AG04450 (cell line): ENCODE measurements at regions not wholly inside any gene's neighbourhood (a gene's known extent, or its start where the extent isn't known, plus 50 kb on each side); places are given as distances from the start of the nearest gene placed in this dataset.

ENCODE experiments used
- CTCF ChIA-PET: fragments of 300-600, 350-600 bp; formaldehyde crosslinking; extraction: SDS; loops from one replicate; lab custom pipeline; 2022; ENCODE audit warnings: antibody characterized with exemption, inconsistent platforms; lab: Charles Lee
- POLR2A ChIA-PET: fragments of 350-600 bp; formaldehyde crosslinking; extraction: SDS; loops from one replicate; lab custom pipeline; 2021; ENCODE audit warnings: antibody characterized with exemption, inconsistent platforms; lab: Yijun Ruan, JAX
- DNase-seq: peaks from one replicate; pipeline ENCODE4 v3.0.0-alpha.2; 2011; ENCODE audit warnings: low read depth, low spot score
- H3K27ac ChIP-seq: one replicate; pipeline ENCODE4 v1.5.1; 2012; ENCODE audit warnings: low read depth, low read length, control low read depth
- H3K27me3 ChIP-seq: one replicate; pipeline ENCODE4 v1.6.0; 2012; ENCODE audit warnings: low read length; ENCODE audit not compliant: control insufficient read depth, insufficient read depth
- H3K4me3 ChIP-seq: 2 replicates; pipeline ENCODE4 v1.5.1; 2011; ENCODE audit warnings: mild to moderate bottlenecking, low read depth, low read length, control low read depth
- H3K9me3 ChIP-seq: 2 replicates; pipeline ENCODE4 v1.5.1; 2012; ENCODE audit warnings: low read length; ENCODE audit not compliant: control insufficient read depth, insufficient read depth
- TF ChIP-seq, protein P1 (sequence below): IDR thresholded peaks from 2 replicates; pipeline ENCODE4 v1.5.1; 2011; ENCODE audit warnings: low read depth, low read length, control low read depth, inconsistent platforms

DNA sequence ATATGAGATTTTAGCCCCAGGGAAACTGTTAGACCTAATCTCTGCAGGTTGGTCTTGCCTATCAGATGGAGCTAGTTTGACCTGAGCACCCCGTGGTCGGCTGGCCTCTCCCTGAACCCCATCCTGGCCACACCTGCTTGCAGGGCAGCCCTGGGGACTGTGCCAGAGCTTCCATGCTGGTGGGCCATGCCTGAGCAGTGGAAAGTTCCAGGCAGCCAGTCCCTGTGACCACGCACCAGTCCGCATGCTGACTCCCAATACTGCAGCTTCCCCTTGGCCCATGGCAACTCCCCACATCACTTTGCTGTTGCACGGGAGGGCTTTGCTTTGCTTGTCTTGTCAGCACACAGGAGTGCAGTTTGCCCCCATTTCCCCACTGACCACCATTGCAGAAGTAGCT lies 427.8 kb upstream of the SEMA3D start:
- CTCF ChIA-PET = interaction anchor here (0.6 kb wide), 1 partner anchor 295 kb away, joined by 3 read pairs; no protein-coding TSS in a partner anchor

DNA sequence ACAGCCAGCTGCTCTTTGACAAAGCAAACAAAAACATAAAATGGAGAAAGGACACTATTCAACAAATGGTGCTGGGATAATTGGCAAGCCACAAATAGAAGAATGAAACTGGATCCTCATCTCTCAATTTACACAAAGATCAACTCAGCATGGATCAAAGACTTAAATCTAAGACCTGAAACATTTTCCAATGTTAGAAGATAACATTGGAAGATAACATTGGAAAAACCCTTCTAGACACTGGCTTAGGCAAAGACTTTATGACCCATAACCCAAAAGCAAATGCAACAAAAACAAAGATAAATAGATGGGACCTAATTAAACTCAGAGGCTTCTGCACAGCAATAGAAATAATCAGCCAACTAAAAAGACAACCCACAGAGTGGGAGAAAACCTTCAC lies 425.7 kb upstream of the SEMA3D start:
- Histone ChIP-seq H3K4me3 (no peak overlapping the region), H3K27ac (no peak overlapping the region), H3K9me3 (peaks cover 3% of the 10 kb centered on the region; the same call in 1 of the 2 replicates), H3K27me3 (no peaks in the 10 kb centered on the region)
- DNase-seq = no peak
- TF ChIP-seq, protein P1, sequence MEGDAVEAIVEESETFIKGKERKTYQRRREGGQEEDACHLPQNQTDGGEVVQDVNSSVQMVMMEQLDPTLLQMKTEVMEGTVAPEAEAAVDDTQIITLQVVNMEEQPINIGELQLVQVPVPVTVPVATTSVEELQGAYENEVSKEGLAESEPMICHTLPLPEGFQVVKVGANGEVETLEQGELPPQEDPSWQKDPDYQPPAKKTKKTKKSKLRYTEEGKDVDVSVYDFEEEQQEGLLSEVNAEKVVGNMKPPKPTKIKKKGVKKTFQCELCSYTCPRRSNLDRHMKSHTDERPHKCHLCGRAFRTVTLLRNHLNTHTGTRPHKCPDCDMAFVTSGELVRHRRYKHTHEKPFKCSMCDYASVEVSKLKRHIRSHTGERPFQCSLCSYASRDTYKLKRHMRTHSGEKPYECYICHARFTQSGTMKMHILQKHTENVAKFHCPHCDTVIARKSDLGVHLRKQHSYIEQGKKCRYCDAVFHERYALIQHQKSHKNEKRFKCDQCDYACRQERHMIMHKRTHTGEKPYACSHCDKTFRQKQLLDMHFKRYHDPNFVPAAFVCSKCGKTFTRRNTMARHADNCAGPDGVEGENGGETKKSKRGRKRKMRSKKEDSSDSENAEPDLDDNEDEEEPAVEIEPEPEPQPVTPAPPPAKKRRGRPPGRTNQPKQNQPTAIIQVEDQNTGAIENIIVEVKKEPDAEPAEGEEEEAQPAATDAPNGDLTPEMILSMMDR = no peak
- ChIA-PET CTCF (interaction anchor here (0.7 kb wide), 1 partner anchor 1536 kb away, joined by 4 read pairs; no protein-coding TSS in a partner anchor), POLR2A (no interaction called here)

More for the DNA sequence above, 427.8 kb upstream of the SEMA3D start:
- DNase-seq = no peak
- Histone ChIP-seq H3K9me3 (peaks cover 3% of the 10 kb centered on the region; the same call in 1 of the 2 replicates), H3K27me3 (no peaks in the 10 kb centered on the region), H3K4me3 (no peak overlapping the region), H3K27ac (no peak overlapping the region)
- TF ChIP-seq, protein P1 = no peak
- POLR2A ChIA-PET = no interaction called here

DNA sequence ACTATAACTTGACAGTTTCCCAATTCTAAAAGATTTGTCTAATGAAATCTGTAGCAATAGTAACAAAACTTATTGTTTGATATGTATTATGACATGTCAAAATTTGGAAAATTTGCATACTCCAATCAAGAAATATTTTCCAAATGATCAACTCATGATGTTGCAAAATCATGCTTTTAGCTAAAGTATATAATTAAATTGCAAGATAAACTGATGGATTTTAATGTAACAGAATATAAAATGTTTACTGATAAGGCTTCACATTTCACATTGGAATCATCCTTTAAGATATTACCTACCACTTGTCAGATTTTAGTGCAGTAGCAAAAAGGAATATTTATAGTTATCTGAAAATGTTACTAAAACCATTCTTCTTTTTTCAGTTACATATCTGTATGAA lies 421.9 kb upstream of the SEMA3D start:
- POLR2A ChIA-PET = no interaction called here
- TF ChIP-seq, protein P1 = no peak

DNA sequence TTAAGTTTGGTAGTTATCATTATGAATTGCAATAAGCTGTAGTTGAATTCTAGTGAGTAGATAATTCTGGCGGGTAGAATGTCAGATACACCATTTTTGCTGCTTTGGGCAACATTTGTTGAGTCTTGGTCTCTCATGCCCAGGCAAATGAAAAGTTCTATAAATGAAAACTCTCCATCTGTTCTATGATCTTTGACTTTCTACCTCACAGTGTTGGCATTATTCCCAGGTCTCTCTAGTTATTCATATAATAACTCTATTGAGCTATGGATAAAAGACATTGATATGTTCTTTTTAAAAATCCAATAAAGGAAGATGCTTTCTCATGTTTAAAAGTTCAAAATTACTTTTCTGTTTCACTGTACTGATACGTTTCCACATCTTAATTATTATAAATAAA lies 415.3 kb upstream of the SEMA3D start:
- Histone ChIP-seq H3K4me3 (no peak overlapping the region), H3K27me3 (no peaks in the 10 kb centered on the region), H3K27ac (no peak overlapping the region), H3K9me3 (no peaks in the 10 kb centered on the region)
- ChIA-PET POLR2A (no interaction called here), CTCF (no interaction called here)
- DNase-seq = no peak
- TF ChIP-seq, protein P1 = no peak

More for the DNA sequence above, 421.9 kb upstream of the SEMA3D start:
- no peak for DNase-seq
- H3K27me3 ChIP-seq = no peaks in the 10 kb centered on the region
- H3K27ac ChIP-seq = no peak overlapping the region
- CTCF ChIA-PET = no interaction called here
- H3K4me3 ChIP-seq = no peak overlapping the region
- no peaks in the 10 kb centered on the region for H3K9me3 ChIP-seq

DNA sequence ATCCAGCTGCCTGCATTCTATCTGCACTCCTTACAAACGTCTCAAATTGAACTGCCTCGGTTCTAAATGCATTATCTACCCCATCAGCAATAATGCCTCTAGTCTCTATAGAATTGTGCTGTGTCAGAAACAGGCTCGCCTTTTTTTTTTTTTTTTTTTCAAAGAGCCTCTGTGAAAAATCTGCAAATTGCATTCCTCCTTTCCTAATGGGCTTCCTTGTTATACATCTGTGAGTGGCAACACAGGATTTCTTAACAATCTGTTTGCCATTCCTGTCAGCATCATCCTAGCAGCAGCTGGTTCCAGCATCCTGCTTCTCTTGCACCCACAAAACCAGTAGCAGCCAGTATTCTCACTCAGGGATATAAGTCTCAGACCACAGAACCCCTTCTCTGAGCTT lies 413.5 kb upstream of the SEMA3D start:
- POLR2A ChIA-PET = interaction anchor here (0.7 kb wide), 1 partner anchor 338 kb away, joined by 5 read pairs; no protein-coding TSS in a partner anchor
- no peak overlapping the region for H3K27ac ChIP-seq
- CTCF ChIA-PET = no interaction called here

More for the DNA sequence above, 413.5 kb upstream of the SEMA3D start:
- H3K27me3 ChIP-seq = no peaks in the 10 kb centered on the region
- no peak overlapping the region for H3K4me3 ChIP-seq
- TF ChIP-seq, protein P1 = no peak
- no peak for DNase-seq
- H3K9me3 ChIP-seq = no peaks in the 10 kb centered on the region
